K562 (cell line): ENCODE measurements at regions not wholly inside any gene's neighbourhood (a gene's known extent, or its start where the extent isn't known, plus 50 kb on each side); places are given as distances from the start of the nearest gene placed in this dataset.

ENCODE experiments used
- CTCF ChIP-seq, 3 experiments: IDR thresholded peaks in 2 of 3; conservative IDR thresholded peaks in 1 of 3; 2 replicates each; pipeline ENCODE4 v1.5.1; 2011 to 2012; ENCODE audit warnings: low read length in 3 of 3, mild to moderate bottlenecking in 3 of 3, control low read depth in 2 of 3, improper control_type of control experiment in 1 of 3, inconsistent platforms in 1 of 3, low read depth in 1 of 3, mixed read lengths in 1 of 3, moderate library complexity in 1 of 3; ENCODE audit not compliant: insufficient read depth in 2 of 3
- HNRNPL ChIP-seq: fragments of 200-400 bp; formaldehyde crosslinking; IDR thresholded peaks from 2 replicates; pipeline ENCODE4 v1.6.1; 2017; ENCODE audit warnings: low read depth, mild to moderate bottlenecking, low read length
- TF ChIP-seq, protein P1 (sequence below): sonication (generic); formaldehyde crosslinking; IDR thresholded peaks from 2 replicates; pipeline ENCODE4 v1.8.1; 2023; ENCODE audit warnings: mild to moderate bottlenecking, missing genetic modification reagents

DNA sequence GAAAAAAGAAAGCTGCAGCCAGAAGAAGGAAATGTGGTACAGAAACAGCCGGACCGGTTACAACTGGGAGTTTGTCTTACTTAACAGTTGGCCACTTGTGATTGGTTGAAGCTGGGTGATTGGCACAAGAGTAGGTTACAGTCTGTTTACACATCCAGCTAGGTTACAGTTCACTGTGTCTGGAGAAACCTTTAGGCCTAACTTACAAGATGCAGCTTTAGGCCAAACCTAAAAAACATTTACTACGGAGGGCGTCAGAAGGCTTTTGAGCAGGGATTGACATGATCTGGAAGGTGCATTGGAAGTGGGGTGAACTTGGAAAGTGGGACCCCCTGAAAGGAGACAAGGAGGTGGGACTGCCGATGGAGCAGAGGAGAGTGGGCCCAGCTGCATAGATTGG lies 122.3 kb downstream of the BANF2 start:
- TF ChIP-seq CTCF (IDR thresholded peaks at IDR 0.05 in 2 of 3, conservative IDR thresholded peaks at IDR 0.05 in 1 of 3; ENCODE audit: insufficient read depth in 2 of 3, low read depth in 1 of 3, low read length in 3 of 3), result no peak
- TF ChIP-seq HNRNPL, result no peak
- TF ChIP-seq, protein P1, sequence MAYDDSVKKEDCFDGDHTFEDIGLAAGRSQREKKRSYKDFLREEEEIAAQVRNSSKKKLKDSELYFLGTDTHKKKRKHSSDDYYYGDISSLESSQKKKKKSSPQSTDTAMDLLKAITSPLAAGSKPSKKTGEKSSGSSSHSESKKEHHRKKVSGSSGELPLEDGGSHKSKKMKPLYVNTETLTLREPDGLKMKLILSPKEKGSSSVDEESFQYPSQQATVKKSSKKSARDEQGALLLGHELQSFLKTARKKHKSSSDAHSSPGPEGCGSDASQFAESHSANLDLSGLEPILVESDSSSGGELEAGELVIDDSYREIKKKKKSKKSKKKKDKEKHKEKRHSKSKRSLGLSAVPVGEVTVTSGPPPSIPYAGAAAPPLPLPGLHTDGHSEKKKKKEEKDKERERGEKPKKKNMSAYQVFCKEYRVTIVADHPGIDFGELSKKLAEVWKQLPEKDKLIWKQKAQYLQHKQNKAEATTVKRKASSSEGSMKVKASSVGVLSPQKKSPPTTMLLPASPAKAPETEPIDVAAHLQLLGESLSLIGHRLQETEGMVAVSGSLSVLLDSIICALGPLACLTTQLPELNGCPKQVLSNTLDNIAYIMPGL (CRISPR knock-in tag), result no peak
